ENCODE measurements at regions not wholly inside any gene's neighbourhood (a gene's known extent, or its start where the extent isn't known, plus 50 kb on each side); places are given as distances from the start of the nearest gene placed in this dataset.
"Not testable (repeated sequence)": the region's sequence is repeated elsewhere in the genome, so short reads cannot be mapped to it uniquely, and the experiment has no call there.

GRCh38 chr4:162465356-162465755 is 301.6 kb upstream of the FSTL5 start:
- TF ChIP-seq, protein P1, sequence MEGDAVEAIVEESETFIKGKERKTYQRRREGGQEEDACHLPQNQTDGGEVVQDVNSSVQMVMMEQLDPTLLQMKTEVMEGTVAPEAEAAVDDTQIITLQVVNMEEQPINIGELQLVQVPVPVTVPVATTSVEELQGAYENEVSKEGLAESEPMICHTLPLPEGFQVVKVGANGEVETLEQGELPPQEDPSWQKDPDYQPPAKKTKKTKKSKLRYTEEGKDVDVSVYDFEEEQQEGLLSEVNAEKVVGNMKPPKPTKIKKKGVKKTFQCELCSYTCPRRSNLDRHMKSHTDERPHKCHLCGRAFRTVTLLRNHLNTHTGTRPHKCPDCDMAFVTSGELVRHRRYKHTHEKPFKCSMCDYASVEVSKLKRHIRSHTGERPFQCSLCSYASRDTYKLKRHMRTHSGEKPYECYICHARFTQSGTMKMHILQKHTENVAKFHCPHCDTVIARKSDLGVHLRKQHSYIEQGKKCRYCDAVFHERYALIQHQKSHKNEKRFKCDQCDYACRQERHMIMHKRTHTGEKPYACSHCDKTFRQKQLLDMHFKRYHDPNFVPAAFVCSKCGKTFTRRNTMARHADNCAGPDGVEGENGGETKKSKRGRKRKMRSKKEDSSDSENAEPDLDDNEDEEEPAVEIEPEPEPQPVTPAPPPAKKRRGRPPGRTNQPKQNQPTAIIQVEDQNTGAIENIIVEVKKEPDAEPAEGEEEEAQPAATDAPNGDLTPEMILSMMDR (conservative IDR thresholded peaks at IDR 0.05 in 1 of 2, IDR thresholded peaks at IDR 0.05 in 1 of 2; ENCODE audit: low read depth in 1 of 2, low read length in 2 of 2) = not testable (repeated sequence)
- TF ChIP-seq EZH2 (IDR thresholded peaks at IDR 0.05; ENCODE audit: low read length, missing control alignments) = not testable (repeated sequence)
